Duodenal mucosa (tissue), 2 donors: ENCODE measurements at regions not wholly inside any gene's neighbourhood (a gene's known extent, or its start where the extent isn't known, plus 50 kb on each side); places are given as distances from the start of the nearest gene placed in this dataset.

Source experiments
- H3K27ac ChIP-seq: one replicate; pipeline ENCODE4 v1.7.0; 2013; ENCODE audit warnings: low read depth, low read length
- H3K27me3 ChIP-seq, 2 donors: one replicate each; pipeline ENCODE4 v1.7.0; 2013; ENCODE audit warnings: low read length in 2 of 2, control low read depth in 1 of 2; ENCODE audit not compliant: insufficient read depth in 2 of 2, control insufficient read depth in 1 of 2
- H3K36me3 ChIP-seq, 2 donors: one replicate each; pipeline ENCODE4 v1.7.0; 2013; ENCODE audit warnings: low read length in 2 of 2, control low read depth in 1 of 2; ENCODE audit not compliant: insufficient read depth in 2 of 2, control insufficient read depth in 1 of 2
- H3K4me1 ChIP-seq, 2 donors: one replicate each; pipeline ENCODE4 v1.7.0; 2013; ENCODE audit warnings: low read length in 2 of 2, control low read depth in 1 of 2; ENCODE audit not compliant: insufficient read depth in 2 of 2, control insufficient read depth in 1 of 2
- H3K4me3 ChIP-seq, 2 donors: one replicate each; pipeline ENCODE4 v1.7.0; 2013; ENCODE audit warnings: low read length in 2 of 2, low read depth in 1 of 2
- H3K9ac ChIP-seq, 2 donors: one replicate each; pipeline ENCODE4 v1.7.0; 2013; ENCODE audit warnings: low read length in 2 of 2, low read depth in 1 of 2
- H3K9me3 ChIP-seq, 2 donors: one replicate each; pipeline ENCODE4 v1.7.0; 2013; ENCODE audit warnings: low read length in 2 of 2, control low read depth in 1 of 2; ENCODE audit not compliant: control insufficient read depth in 1 of 2

DNA sequence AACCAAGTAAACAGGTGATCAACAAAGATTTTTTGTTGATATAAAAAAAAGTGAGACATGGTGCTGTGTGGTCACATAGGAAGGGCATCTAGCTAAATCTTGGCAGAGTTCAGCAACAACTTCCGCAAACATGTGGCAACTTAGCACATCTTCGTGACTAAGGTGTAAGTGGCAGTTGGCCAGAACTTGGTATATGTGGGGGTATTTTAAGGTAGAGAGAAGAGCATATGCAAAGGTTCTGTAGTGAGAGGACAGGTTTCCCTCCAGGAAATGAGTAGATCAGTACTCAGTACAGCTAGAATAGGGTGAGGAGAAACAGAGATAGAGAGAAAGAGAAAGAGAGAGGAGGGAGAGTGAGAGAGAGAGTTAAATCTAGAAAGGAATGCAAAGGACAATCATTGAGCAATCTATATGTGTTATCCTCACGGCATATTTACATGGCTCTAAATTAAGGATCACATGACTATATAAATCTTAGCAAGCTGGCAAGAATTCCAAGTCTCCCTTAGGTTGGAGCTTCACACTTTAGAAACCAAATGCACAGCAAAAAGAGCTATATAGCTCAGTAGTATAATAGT lies 227.7 kb upstream of the HMGA2 start:
- H3K27me3 ChIP-seq = peaks cover 11 to 17% of the 10 kb centered on the region in 2 donors
- H3K36me3 ChIP-seq = no peaks in the 10 kb centered on the region
- H3K9ac ChIP-seq = no peak overlapping the region
- H3K4me3 ChIP-seq = no peak overlapping the region
- H3K4me1 ChIP-seq = no peaks in the 10 kb centered on the region
- H3K27ac ChIP-seq = no peak overlapping the region
- H3K9me3 ChIP-seq = no peaks in the 10 kb centered on the region

DNA sequence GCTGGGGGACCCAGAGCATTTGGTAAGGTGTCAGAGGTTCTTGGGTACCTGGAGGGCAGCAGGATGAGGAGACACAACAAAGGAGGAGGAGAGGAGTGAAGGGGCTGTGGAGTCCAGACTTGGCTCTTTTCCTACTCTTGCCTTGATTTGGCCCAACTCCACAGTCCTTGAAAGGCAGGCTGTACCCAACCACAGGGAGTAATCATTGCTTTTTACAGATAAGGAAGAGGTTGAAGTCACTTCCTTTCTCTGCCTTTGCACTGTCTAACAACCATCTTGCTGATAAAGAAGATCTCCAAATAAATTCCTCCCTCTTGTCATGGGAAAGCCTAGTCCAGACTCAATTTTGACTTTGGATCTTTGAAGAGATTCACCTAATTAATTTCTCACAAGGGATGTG lies 226.8 kb upstream of the HMGA2 start:
- Histone ChIP-seq H3K9me3 (no peaks in the 10 kb centered on the region), H3K4me1 (peaks cover 1 to 3% of the 10 kb centered on the region in 2 donors), H3K27ac (no peak overlapping the region), H3K4me3 (no peak overlapping the region), H3K27me3 (peaks cover 11 to 18% of the 10 kb centered on the region in 2 donors), H3K36me3 (no peaks in the 10 kb centered on the region), H3K9ac (no peak overlapping the region)

DNA sequence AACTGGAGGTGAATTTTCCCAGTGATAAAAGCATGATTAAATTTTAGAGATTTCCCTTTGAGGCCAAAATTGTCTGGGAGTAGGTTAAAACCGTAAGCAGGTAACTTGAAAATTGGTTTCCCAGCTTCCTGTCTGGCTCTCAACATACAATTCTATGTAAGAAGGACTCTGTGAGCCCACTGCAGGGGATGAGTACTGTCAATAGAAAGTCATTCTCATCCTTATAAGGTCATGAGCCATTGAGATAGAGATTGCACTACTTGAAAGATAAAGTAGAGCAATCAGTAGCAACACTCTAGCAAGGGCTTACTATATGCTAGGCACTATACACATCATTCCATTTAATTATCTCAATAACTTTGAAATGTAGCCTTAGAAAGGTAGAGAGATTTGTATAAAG lies 225.6 kb upstream of the HMGA2 start:
- no peak overlapping the region for H3K27ac ChIP-seq
- H3K27me3 ChIP-seq = peaks cover 11 to 18% of the 10 kb centered on the region in 2 donors
- no peaks in the 10 kb centered on the region for H3K36me3 ChIP-seq
- no peak overlapping the region for H3K4me3 ChIP-seq
- H3K9ac ChIP-seq = no peak overlapping the region
- H3K4me1 ChIP-seq = peaks cover 6 to 8% of the 10 kb centered on the region in 2 donors
- no peaks in the 10 kb centered on the region for H3K9me3 ChIP-seq

DNA sequence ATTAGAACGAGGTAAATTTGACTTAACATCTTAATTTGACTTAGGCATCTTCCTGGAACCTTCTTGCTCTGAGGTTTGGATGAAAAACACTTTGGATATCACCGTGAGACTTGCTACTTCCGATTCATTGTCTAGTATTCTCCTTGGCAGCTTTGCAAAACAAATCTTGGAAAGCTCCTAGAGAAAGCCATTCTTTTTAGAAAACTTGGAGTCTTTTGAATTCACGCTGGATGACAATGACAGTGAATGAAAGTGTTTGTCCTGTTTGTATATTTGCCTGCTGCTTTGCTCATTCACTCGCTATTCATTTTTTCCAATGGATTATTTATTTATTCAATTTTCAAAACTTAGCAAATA lies 222.1 kb upstream of the HMGA2 start:
- peaks cover 6 to 8% of the 10 kb centered on the region in 2 donors for H3K4me1 ChIP-seq
- H3K27ac ChIP-seq = no peak overlapping the region
- H3K9me3 ChIP-seq = no peaks in the 10 kb centered on the region
- no peak overlapping the region for H3K9ac ChIP-seq
- H3K36me3 ChIP-seq = no peaks in the 10 kb centered on the region
- no peak overlapping the region for H3K4me3 ChIP-seq
- H3K27me3 ChIP-seq = peaks cover 11 to 18% of the 10 kb centered on the region in 2 donors

DNA sequence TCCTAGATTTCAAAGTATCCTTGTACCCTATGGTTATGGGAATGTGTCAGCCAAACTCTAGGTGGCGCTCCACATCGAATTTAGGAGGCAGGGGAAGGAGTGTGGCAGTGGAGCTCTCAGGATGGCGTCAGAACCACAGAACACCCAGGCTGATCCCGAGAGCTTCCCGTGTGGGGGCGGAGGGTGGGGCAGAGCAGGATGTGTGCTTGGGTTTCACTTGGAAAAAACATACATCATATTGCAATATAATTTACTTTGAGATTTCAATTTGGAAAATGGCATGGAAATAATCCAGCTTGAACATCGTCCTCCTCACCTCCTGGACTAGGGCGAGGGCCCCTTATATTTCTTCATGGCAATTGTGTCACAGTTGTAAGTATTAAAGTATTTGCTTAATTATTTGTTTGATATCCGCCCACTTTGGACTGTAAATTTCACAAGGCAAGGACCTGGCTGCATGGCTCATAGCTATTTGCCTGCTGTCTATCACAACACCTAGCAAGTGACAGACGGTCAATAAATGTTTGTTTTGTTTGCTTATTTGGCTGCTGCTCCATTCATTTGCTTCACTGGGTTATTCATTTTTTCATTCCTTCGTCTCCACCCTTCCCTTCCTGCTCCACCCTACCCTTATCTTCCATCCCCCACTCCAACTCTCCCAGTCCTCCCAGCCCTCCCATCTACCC lies 221.5 kb upstream of the HMGA2 start:
- Histone ChIP-seq H3K4me1 (peaks cover 6 to 8% of the 10 kb centered on the region in 2 donors), H3K4me3 (peak overlapping the region; percentile 26 to 44), H3K27me3 (peaks cover 11 to 17% of the 10 kb centered on the region in 2 donors), H3K27ac (no peak overlapping the region), H3K9ac (no peak overlapping the region), H3K36me3 (no peaks in the 10 kb centered on the region), H3K9me3 (peaks cover 0 to 3% of the 10 kb centered on the region in 2 donors)

DNA sequence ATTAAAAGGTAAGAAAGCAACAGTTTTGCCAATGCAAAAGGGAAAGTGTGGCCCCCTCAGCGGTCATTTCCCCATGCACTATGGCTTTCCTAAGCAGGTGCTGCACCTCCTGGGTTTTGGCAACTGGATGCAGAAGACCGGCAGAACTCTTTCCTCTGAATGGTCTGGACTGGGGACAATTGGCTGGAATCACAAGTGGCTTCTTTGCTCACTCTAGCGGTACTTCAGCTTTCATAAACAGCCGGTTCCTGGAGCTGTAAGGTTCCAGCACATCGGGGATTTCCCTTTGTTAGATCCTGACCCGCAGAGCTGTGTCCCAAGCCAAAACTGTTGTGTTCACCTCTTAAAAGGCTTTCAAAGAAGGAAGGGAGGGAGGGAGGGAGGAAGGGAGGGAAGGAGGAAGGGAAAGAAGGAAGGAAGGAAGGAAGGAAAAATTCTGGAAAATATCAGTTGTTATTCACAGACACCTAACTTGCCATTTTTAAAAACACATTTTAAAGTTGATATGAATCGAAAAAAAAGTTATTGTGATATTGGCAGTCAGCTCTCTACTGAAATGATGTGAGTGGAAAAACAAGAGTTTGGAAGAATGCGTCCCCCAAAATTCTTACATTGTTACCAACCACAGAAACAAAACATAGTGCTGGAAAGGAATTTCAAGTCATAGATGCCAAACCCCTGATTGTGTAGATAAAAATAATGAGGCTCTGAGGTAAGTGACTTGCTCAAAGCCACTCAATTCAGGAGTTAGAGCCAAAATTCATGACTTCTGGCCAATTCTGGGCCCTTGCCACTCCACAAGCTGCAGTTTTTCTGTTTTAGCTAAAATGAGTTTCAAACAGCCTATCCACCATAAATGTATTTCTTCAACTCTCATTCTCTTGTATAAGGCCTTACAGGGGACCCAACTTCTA lies 220.6 kb upstream of the HMGA2 start:
- Histone ChIP-seq H3K27me3 (peaks cover 10 to 15% of the 10 kb centered on the region in 2 donors), H3K4me3 (no peak overlapping the region), H3K4me1 (peaks cover 6 to 8% of the 10 kb centered on the region in 2 donors), H3K9me3 (peaks cover 0 to 4% of the 10 kb centered on the region in 2 donors), H3K36me3 (no peaks in the 10 kb centered on the region), H3K27ac (no peak overlapping the region), H3K9ac (no peak overlapping the region)

DNA sequence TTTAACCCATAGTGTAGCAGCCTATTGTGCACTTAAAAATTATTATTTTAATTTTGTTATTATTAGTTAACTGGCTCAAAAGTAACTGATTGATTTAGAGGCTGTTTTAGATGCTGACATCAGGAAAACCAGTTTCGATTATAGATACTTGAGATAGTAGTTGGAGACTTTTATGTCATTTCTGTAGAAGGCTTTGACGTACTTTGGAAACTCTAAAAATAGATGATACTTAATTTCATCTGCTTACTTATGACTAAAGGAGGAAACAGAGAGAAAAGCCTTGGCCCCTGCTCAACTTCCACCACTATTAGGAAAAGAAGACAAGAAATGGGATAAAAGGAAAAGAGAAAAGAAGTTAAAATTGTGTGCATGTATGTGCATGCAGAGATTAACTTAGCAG lies 219.3 kb upstream of the HMGA2 start:
- H3K36me3 ChIP-seq = no peaks in the 10 kb centered on the region
- peaks cover 4 to 15% of the 10 kb centered on the region in 2 donors for H3K27me3 ChIP-seq
- H3K27ac ChIP-seq = no peak overlapping the region
- H3K9ac ChIP-seq = no peak overlapping the region
- H3K4me3 ChIP-seq = no peak overlapping the region
- peaks cover 6 to 8% of the 10 kb centered on the region in 2 donors for H3K4me1 ChIP-seq
- H3K9me3 ChIP-seq = peaks cover 0 to 4% of the 10 kb centered on the region in 2 donors

DNA sequence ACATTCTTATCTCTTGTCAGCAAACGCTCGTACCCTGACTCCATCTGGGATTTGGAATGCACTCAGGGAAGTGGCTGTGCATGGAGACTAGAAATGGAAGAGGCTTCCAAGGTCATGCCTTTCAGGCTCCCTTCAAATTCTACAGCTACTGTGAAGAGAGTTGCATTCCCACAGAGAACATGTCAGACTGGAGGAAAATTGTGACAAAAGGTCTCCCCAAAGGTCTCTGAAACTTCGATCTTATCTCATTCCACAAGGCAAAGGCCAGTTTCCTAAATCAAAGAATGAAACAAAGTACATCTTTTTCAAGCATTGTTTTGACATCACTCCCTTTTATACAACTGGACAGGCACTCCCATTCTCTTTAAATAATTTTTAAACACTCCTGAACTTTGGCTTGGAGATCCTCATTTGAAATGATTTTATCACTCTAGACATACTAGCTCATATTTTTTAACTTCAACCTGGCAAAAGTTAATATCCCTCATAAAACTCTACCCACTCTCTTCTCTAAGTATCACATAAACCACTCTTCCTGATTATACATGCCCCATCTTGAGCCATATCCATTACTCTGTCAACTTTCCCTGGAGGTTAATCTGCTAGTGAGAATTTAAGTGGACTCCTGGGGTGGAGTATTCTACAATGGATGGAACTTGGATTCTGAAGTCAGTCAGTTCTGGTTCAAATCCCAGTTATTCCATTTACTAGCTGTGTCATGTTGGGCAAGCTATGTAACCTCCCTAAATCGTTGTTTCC lies 218.1 kb upstream of the HMGA2 start:
- Histone ChIP-seq H3K9ac (no peak overlapping the region), H3K36me3 (no peaks in the 10 kb centered on the region)

DNA sequence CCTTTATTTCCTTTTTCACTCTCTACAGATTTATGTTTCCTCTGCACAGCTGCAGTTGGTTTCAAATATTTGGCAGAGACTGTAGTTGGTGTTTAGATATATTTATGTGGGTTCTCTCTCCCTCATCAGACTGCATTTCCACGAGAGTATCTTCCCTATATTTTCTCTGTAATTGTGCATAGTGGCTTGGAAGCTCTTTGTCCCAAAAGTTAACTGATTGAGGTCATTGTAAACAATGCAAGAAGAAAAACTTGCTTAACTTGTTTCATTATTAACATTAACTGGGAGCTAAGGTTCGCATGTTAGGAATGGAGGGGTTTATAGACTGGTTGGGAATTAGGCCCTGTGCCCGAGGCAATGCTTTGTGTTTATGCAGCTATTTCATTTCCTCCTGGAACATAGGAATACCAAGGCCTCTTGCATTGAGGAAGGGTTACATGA lies 216.9 kb upstream of the HMGA2 start:
- Histone ChIP-seq H3K9me3 (peaks cover 0 to 4% of the 10 kb centered on the region in 2 donors), H3K4me3 (no peak overlapping the region), H3K4me1 (peaks cover 6% of the 10 kb centered on the region in 2 donors), H3K27me3 (peaks cover 0 to 3% of the 10 kb centered on the region in 2 donors), H3K36me3 (no peaks in the 10 kb centered on the region), H3K27ac (no peak overlapping the region), H3K9ac (no peak overlapping the region)

More for the DNA sequence above, 218.1 kb upstream of the HMGA2 start:
- Histone ChIP-seq H3K27ac (no peak overlapping the region), H3K4me3 (no peak overlapping the region), H3K9me3 (peaks cover 0 to 4% of the 10 kb centered on the region in 2 donors), H3K4me1 (peaks cover 6 to 8% of the 10 kb centered on the region in 2 donors), H3K27me3 (peaks cover 2 to 4% of the 10 kb centered on the region in 2 donors)
